Endothelial cell of umbilical vein (primary cell): ENCODE measurements at regions not wholly inside any gene's neighbourhood (a gene's known extent, or its start where the extent isn't known, plus 50 kb on each side); places are given as distances from the start of the nearest gene placed in this dataset.

ENCODE experiments used
- BruUV-seq: library from RNA; stranded (reverse); fragments of 400-500 nt; replicated peaks from 2 replicates; lab custom pipeline; 2021; lab: Mats Ljungman, UMichigan
- CTCF ChIA-PET: fragments of 300-600, 350-600 bp; sonication (Branson Sonifier 250); formaldehyde crosslinking; loops from one replicate; lab custom pipeline; 2021; ENCODE audit warnings: antibody characterized with exemption, inconsistent platforms; lab: Charles Lee
- POLR2A ChIA-PET: fragments of 300-600, 350-600 bp; sonication (Branson Sonifier 250); formaldehyde crosslinking; loops from one replicate; lab custom pipeline; 2021; ENCODE audit warnings: antibody characterized with exemption, inconsistent platforms; lab: Charles Lee
- DNase-seq: peaks from one replicate; pipeline ENCODE4 v3.0.0-alpha.2; 2011; ENCODE audit warnings: low read depth, low spot score
- FAIRE-seq: peaks from 2 replicates; lab custom pipeline; 2011; peaks lifted over from hg19 to GRCh38; lab: Jason Lieb, UNC
- H2AFZ ChIP-seq: 2 replicates; pipeline ENCODE4 v1.6.0; 2012; ENCODE audit warnings: low read depth, low read length, control low read depth, inconsistent platforms
- H3K27ac ChIP-seq: 2 replicates; pipeline ENCODE4 v1.5.1; 2011; ENCODE audit warnings: low read depth, mild to moderate bottlenecking, control low read depth, low read length, moderate library complexity; ENCODE audit not compliant: insufficient read depth
- H3K27me3 ChIP-seq, 2 experiments: 2 replicates each; pipeline versions ENCODE4 v1.6.0 to v1.6.1; 2011; ENCODE audit warnings: low read length in 2 of 2, mixed read lengths in 1 of 2; ENCODE audit not compliant: control insufficient read depth in 2 of 2, insufficient read depth in 2 of 2
- H3K36me3 ChIP-seq, 2 experiments: 2 replicates in 1 of 2; 3 replicates in 1 of 2; pipeline ENCODE4 v1.5.1; 2011; ENCODE audit warnings: low read length in 2 of 2, mild to moderate bottlenecking in 1 of 2, moderate library complexity in 1 of 2; ENCODE audit not compliant: control insufficient read depth in 2 of 2, insufficient read depth in 2 of 2; ENCODE audit errors: extremely low read depth in 1 of 2
- H3K4me1 ChIP-seq: 3 replicates; pipeline ENCODE4 v1.5.1; 2011; ENCODE audit warnings: mild to moderate bottlenecking, low read length; ENCODE audit not compliant: control insufficient read depth, insufficient read depth; ENCODE audit errors: extremely low read depth
- H3K4me2 ChIP-seq: 2 replicates; pipeline ENCODE4 v1.6.1; 2011; ENCODE audit warnings: low read length, control low read depth, mixed read lengths; ENCODE audit not compliant: insufficient read depth
- H3K4me3 ChIP-seq, 3 experiments: fragments of 200-600 bp in 1 of 3; sonication (generic), shearing (Covaris generic) in 1 of 3; replicated peaks in 1 of 3; 2 replicates each; pipeline ENCODE4 v1.5.1; 2011 to 2016; ENCODE audit warnings: control low read depth in 3 of 3, low read length in 3 of 3, mild to moderate bottlenecking in 2 of 3, inconsistent platforms in 1 of 3, low read depth in 1 of 3, moderate library complexity in 1 of 3; ENCODE audit not compliant: insufficient read depth in 1 of 3
- H3K79me2 ChIP-seq: 2 replicates; pipeline ENCODE4 v1.6.0; 2012; ENCODE audit warnings: low read length, inconsistent platforms; ENCODE audit not compliant: control insufficient read depth, insufficient read depth
- H3K9ac ChIP-seq: replicated peaks from 2 replicates; pipeline ENCODE3; 2011; ENCODE audit warnings: low read length, control low read depth; ENCODE audit not compliant: insufficient read depth; ENCODE audit errors: extremely low read depth
- H3K9me1 ChIP-seq: replicated peaks from 3 replicates; pipeline ENCODE4 v1.6.0; 2011; ENCODE audit warnings: mild to moderate bottlenecking, low read length; ENCODE audit not compliant: control insufficient read depth, insufficient read depth; ENCODE audit errors: extremely low read depth
- H3K9me3 ChIP-seq: replicated peaks from 2 replicates; pipeline ENCODE4 v1.5.1; 2012; ENCODE audit warnings: low read length, inconsistent platforms; ENCODE audit not compliant: control insufficient read depth, insufficient read depth
- H4K20me1 ChIP-seq: replicated peaks from 2 replicates; pipeline ENCODE3; 2011; ENCODE audit warnings: mild to moderate bottlenecking, low read length; ENCODE audit not compliant: control insufficient read depth, insufficient read depth; ENCODE audit errors: extremely low read depth
- EZH2 ChIP-seq: IDR thresholded peaks from 2 replicates; pipeline ENCODE4 v1.6.1; 2012; ENCODE audit warnings: borderline replicate concordance, low read depth, mild to moderate bottlenecking, moderate library complexity, low read length, inconsistent platforms; ENCODE audit not compliant: severe bottlenecking
- FOS ChIP-seq: IDR thresholded peaks from 2 replicates; pipeline ENCODE4 v1.6.1; 2011; ENCODE audit warnings: mild to moderate bottlenecking, low read length, moderate library complexity, borderline replicate concordance; ENCODE audit not compliant: insufficient read depth
- GATA2 ChIP-seq: IDR thresholded peaks from 2 replicates; pipeline ENCODE4 v1.7.0; 2011; ENCODE audit warnings: low read depth, mild to moderate bottlenecking, moderate library complexity, mixed read lengths, low read length; ENCODE audit not compliant: insufficient read length, insufficient read depth
- JUN ChIP-seq: IDR thresholded peaks from 2 replicates; pipeline ENCODE4 v1.6.1; 2011; ENCODE audit warnings: borderline replicate concordance, low read depth; ENCODE audit not compliant: insufficient read length, insufficient read depth
- MYC ChIP-seq: IDR thresholded peaks from one replicate; pipeline ENCODE4 v1.6.1; 2011; ENCODE audit warnings: mild to moderate bottlenecking, low read depth, low read length
- POLR2A ChIP-seq: IDR thresholded peaks from 2 replicates; pipeline ENCODE4 v1.6.1; 2012; ENCODE audit warnings: low read depth, mild to moderate bottlenecking, control low read depth, low read length
- POLR2AphosphoS5 ChIP-seq: IDR thresholded peaks from 2 replicates; pipeline ENCODE4 v1.6.1; 2012; ENCODE audit warnings: low read depth, mild to moderate bottlenecking, control low read depth, low read length, moderate library complexity; ENCODE audit not compliant: insufficient read depth
- dilution Hi-C: fragments of 300-500 bp; cut with MboI; formaldehyde crosslinking; loops from one replicate; pipeline ENCODE4 v1.15.0; 2019; ENCODE audit warnings: low sequenced_read_pairs; ENCODE audit not compliant: extremely low pct_ligation_motif_present
- intact Hi-C: fragments of 100-400 bp; cut with micrococcal nuclease; formaldehyde crosslinking; loops from one replicate; pipeline ENCODE4 v1.10.0; 2022
- TF ChIP-seq, protein P1 (sequence below), 2 donors: IDR thresholded peaks; 1 replicate in 1 of 2; 2 replicates in 1 of 2; pipeline ENCODE4 v1.5.1; 2011; ENCODE audit warnings: low read length in 2 of 2, mild to moderate bottlenecking in 2 of 2, moderate library complexity in 2 of 2, control low read depth in 1 of 2, inconsistent platforms in 1 of 2, low read depth in 1 of 2; ENCODE audit not compliant: insufficient read depth in 1 of 2; ENCODE audit errors: extremely low read depth in 1 of 2
- TF ChIP-seq, protein P2 (sequence below): IDR thresholded peaks from 2 replicates; pipeline ENCODE4 v1.6.1; 2011; ENCODE audit not compliant: insufficient read depth, insufficient read length

DNA sequence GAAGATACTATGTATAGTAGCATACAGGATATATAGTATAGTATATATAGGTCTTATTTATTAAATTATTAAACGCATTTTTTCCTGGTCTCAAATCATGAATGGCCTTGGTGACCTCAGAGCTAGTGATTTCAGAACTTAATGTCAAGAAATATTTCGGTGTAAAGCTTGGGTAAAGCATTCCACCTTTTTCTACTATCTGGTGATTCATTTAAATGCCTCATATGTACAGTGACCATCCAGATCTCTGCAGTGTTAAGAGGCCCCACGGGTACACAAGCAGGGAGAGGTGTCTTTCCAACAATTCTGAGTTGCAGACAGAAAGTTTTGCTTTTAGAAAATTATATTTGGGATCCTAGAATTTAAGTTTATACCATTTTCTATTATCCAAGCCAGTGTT is 626.5 kb downstream of the PTPRC start:
- no peaks in the 10 kb centered on the region for H3K79me2 ChIP-seq
- H3K9ac ChIP-seq: no peak overlapping the region
- H3K9me1 ChIP-seq: no peaks in the 10 kb centered on the region
- BruUV-seq: no TSS peak
- intact Hi-C loops (no loop called here), dilution Hi-C loops (no loop called here)
- H4K20me1 ChIP-seq: no peaks in the 10 kb centered on the region
- no peak overlapping the region for H3K4me2 ChIP-seq
- no peak overlapping the region for H3K27ac ChIP-seq
- no peak for TF ChIP-seq POLR2A
- TF ChIP-seq, protein P1, sequence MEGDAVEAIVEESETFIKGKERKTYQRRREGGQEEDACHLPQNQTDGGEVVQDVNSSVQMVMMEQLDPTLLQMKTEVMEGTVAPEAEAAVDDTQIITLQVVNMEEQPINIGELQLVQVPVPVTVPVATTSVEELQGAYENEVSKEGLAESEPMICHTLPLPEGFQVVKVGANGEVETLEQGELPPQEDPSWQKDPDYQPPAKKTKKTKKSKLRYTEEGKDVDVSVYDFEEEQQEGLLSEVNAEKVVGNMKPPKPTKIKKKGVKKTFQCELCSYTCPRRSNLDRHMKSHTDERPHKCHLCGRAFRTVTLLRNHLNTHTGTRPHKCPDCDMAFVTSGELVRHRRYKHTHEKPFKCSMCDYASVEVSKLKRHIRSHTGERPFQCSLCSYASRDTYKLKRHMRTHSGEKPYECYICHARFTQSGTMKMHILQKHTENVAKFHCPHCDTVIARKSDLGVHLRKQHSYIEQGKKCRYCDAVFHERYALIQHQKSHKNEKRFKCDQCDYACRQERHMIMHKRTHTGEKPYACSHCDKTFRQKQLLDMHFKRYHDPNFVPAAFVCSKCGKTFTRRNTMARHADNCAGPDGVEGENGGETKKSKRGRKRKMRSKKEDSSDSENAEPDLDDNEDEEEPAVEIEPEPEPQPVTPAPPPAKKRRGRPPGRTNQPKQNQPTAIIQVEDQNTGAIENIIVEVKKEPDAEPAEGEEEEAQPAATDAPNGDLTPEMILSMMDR (IDR thresholded peaks at IDR 0.05; ENCODE audit: extremely low read depth in 1 of 2, insufficient read depth in 1 of 2, low read depth in 1 of 2, low read length in 2 of 2): no peak
- no peak for TF ChIP-seq GATA2
- TF ChIP-seq JUN: no peak
- TF ChIP-seq POLR2AphosphoS5: no peak
- TF ChIP-seq MYC: no peak
- no peak for TF ChIP-seq EZH2
- TF ChIP-seq FOS: no peak
- TF ChIP-seq, protein P2, sequence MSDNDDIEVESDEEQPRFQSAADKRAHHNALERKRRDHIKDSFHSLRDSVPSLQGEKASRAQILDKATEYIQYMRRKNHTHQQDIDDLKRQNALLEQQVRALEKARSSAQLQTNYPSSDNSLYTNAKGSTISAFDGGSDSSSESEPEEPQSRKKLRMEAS: no peak
- H3K4me3 ChIP-seq: no peak overlapping the region
- no peak overlapping the region for H2AFZ ChIP-seq
- DNase-seq (no peak), FAIRE-seq (no peak)
- POLR2A ChIA-PET: no interaction called here
- no peaks in the 10 kb centered on the region for H3K36me3 ChIP-seq
- no peaks in the 10 kb centered on the region for H3K4me1 ChIP-seq
- H3K9me3 ChIP-seq: no peaks in the 10 kb centered on the region
- no peaks in the 10 kb centered on the region for H3K27me3 ChIP-seq
- CTCF ChIA-PET: no interaction called here
